ENCODE measurements at regions not wholly inside any gene's neighbourhood (a gene's known extent, or its start where the extent isn't known, plus 50 kb on each side); places are given as distances from the start of the nearest gene placed in this dataset.

- no peak for DNase-seq
Observed at GRCh38 chr21:15242906-15243305, 178.1 kb upstream of the NRIP1 start.

- no peak for DNase-seq
Observed at GRCh38 chr21:15243406-15243805, 178.6 kb upstream of the NRIP1 start.

GRCh38 chr21:15247613-15248012 lies 182.8 kb upstream of the NRIP1 start:
- no peak for DNase-seq

GRCh38 chr21:15249285-15249993 lies 184.6 kb upstream of the NRIP1 start:
- no peak for DNase-seq

- no peak for DNase-seq
Observed at GRCh38 chr21:15250384-15250783, 185.6 kb upstream of the NRIP1 start.

GRCh38 chr21:15252431-15252830 lies 187.6 kb upstream of the NRIP1 start:
- no peak for DNase-seq

GRCh38 chr21:15254111-15254510 lies 189.3 kb upstream of the NRIP1 start:
- no peak for DNase-seq

GRCh38 chr21:15255261-15255660 lies 190.5 kb upstream of the NRIP1 start:
- DNase-seq, result no peak

GRCh38 chr21:15255763-15256162 lies 191.0 kb upstream of the NRIP1 start:
- no peak for DNase-seq

- DNase-seq, result no peak
Observed at GRCh38 chr21:15256996-15257395, 192.2 kb upstream of the NRIP1 start.

- no peak for DNase-seq
Observed at GRCh38 chr21:15257646-15258045, 192.8 kb upstream of the NRIP1 start.

GRCh38 chr21:15259824-15260223 lies 195.0 kb upstream of the NRIP1 start:
- DNase-seq, result no peak

- DNase-seq, result no peak
Observed at GRCh38 chr21:15260604-15261003, 195.8 kb upstream of the NRIP1 start.

GRCh38 chr21:15264084-15264665 lies 199.4 kb upstream of the NRIP1 start:
- peak; percentile 76 for DNase-seq

- DNase-seq, result no peak
Observed at GRCh38 chr21:15272171-15272570, 207.4 kb upstream of the NRIP1 start.

- DNase-seq, result no peak
Observed at GRCh38 chr21:15272591-15272990, 207.8 kb upstream of the NRIP1 start.

- no peak for DNase-seq
Observed at GRCh38 chr21:15273244-15273643, 208.4 kb upstream of the NRIP1 start.

- DNase-seq, result no peak
Observed at GRCh38 chr21:15274701-15275485, 210.1 kb upstream of the NRIP1 start.

- no peak for DNase-seq
Observed at GRCh38 chr21:15275615-15276235, 210.9 kb upstream of the NRIP1 start.

GRCh38 chr21:15276243-15276642 lies 211.4 kb upstream of the NRIP1 start:
- DNase-seq, result no peak

- DNase-seq, result no peak
Observed at GRCh38 chr21:15277466-15277865, 212.7 kb upstream of the NRIP1 start.

- DNase-seq, result no peak
Observed at GRCh38 chr21:15278279-15278678, 213.5 kb upstream of the NRIP1 start.

GRCh38 chr21:15278851-15279250 lies 214.1 kb upstream of the NRIP1 start:
- DNase-seq, result no peak

- DNase-seq, result no peak
Observed at GRCh38 chr21:15279482-15279881, 214.7 kb upstream of the NRIP1 start.

All from NCI-H1105 (cell line).